H9 (cell line): ENCODE measurements at regions not wholly inside any gene's neighbourhood (a gene's known extent, or its start where the extent isn't known, plus 50 kb on each side); places are given as distances from the start of the nearest gene placed in this dataset.

Source experiments
- DNase-seq: peaks from one replicate; pipeline ENCODE4 v3.0.0-alpha.2; 2017
- H2AFZ ChIP-seq: one replicate; pipeline ENCODE4 v1.6.1; 2013; ENCODE audit warnings: mild to moderate bottlenecking, low read length, control low read depth, moderate library complexity
- H2AK5ac ChIP-seq: 2 replicates; pipeline ENCODE4 v1.6.1; 2013; ENCODE audit warnings: low read length, control low read depth, mixed read lengths; ENCODE audit not compliant: insufficient read length
- H2BK120ac ChIP-seq: one replicate; pipeline ENCODE4 v1.6.1; 2013; ENCODE audit warnings: low read depth, mild to moderate bottlenecking, low read length, control low read depth, inconsistent platforms; ENCODE audit not compliant: poor library complexity, severe bottlenecking
- H2BK12ac ChIP-seq: 2 replicates; pipeline ENCODE4 v1.6.1; 2013; ENCODE audit warnings: low read length, control low read depth, mixed read lengths, low read depth; ENCODE audit not compliant: insufficient read length
- H2BK15ac ChIP-seq: 2 replicates; pipeline ENCODE4 v1.6.1; 2013; ENCODE audit warnings: low read depth, low read length, control low read depth
- H2BK20ac ChIP-seq: one replicate; pipeline ENCODE4 v1.6.1; 2013; ENCODE audit warnings: low read depth, mild to moderate bottlenecking, low read length, control low read depth, inconsistent platforms; ENCODE audit not compliant: poor library complexity, severe bottlenecking
- H2BK5ac ChIP-seq: 2 replicates; pipeline ENCODE4 v1.6.1; 2013; ENCODE audit warnings: low read length, control low read depth, mixed read lengths; ENCODE audit not compliant: insufficient read length
- H3K14ac ChIP-seq: 2 replicates; pipeline ENCODE4 v1.6.1; 2013; ENCODE audit warnings: low read length, control low read depth; ENCODE audit not compliant: insufficient read depth
- H3K18ac ChIP-seq: 2 replicates; pipeline ENCODE4 v1.6.1; 2013; ENCODE audit warnings: low read depth, mild to moderate bottlenecking, mixed read lengths, low read length, control low read depth; ENCODE audit not compliant: insufficient read length
- H3K23ac ChIP-seq: 2 replicates; pipeline ENCODE4 v1.6.1; 2013; ENCODE audit warnings: low read length, control low read depth, mixed read lengths, low read depth; ENCODE audit not compliant: insufficient read length
- H3K23me2 ChIP-seq: 2 replicates; pipeline ENCODE4 v1.6.1; 2013; ENCODE audit warnings: low read depth, mild to moderate bottlenecking, mixed read lengths, low read length, control low read depth; ENCODE audit not compliant: insufficient read length, poor library complexity, severe bottlenecking
- H3K27ac ChIP-seq: 2 replicates; pipeline ENCODE4 v1.5.1; 2013; ENCODE audit warnings: low read length, control low read depth, mixed read lengths, low read depth; ENCODE audit not compliant: insufficient read length
- H3K27me3 ChIP-seq: 2 replicates; pipeline ENCODE4 v1.6.1; 2013; ENCODE audit warnings: low read length, control low read depth, inconsistent platforms; ENCODE audit not compliant: insufficient read depth
- H3K4ac ChIP-seq: 2 replicates; pipeline ENCODE4 v1.6.1; 2013; ENCODE audit warnings: low read depth, mild to moderate bottlenecking, control low read depth, inconsistent platforms, low read length, moderate library complexity
- H3K4me1 ChIP-seq: 2 replicates; pipeline ENCODE4 v1.6.1; 2013; ENCODE audit warnings: low read length, control low read depth, inconsistent platforms; ENCODE audit not compliant: insufficient read depth
- H3K4me2 ChIP-seq: 2 replicates; pipeline ENCODE4 v1.6.1; 2013; ENCODE audit warnings: low read length, control low read depth, mixed read lengths; ENCODE audit not compliant: insufficient read length, insufficient read depth
- H3K56ac ChIP-seq: 2 replicates; pipeline ENCODE4 v1.6.1; 2013; ENCODE audit warnings: low read depth, mild to moderate bottlenecking, mixed read lengths, low read length, control low read depth; ENCODE audit not compliant: insufficient read length
- H3K79me1 ChIP-seq: 2 replicates; pipeline ENCODE4 v1.6.1; 2013; ENCODE audit warnings: low read depth, mild to moderate bottlenecking, moderate library complexity, low read length, control low read depth, inconsistent platforms; ENCODE audit not compliant: insufficient read depth, poor library complexity, severe bottlenecking
- H3K79me2 ChIP-seq: 2 replicates; pipeline ENCODE4 v1.6.1; 2013; ENCODE audit warnings: low read length, control low read depth, inconsistent platforms; ENCODE audit not compliant: insufficient read depth
- H3K9ac ChIP-seq: 2 replicates; pipeline ENCODE4 v1.6.1; 2013; ENCODE audit warnings: low read length, control low read depth, mixed read lengths; ENCODE audit not compliant: insufficient read length; ENCODE audit errors: extremely low read depth
- H3K9me3 ChIP-seq: one replicate; pipeline ENCODE4 v1.6.1; 2013; ENCODE audit warnings: low read depth, low read length, inconsistent platforms; ENCODE audit not compliant: control insufficient read depth
- H3T11ph ChIP-seq: one replicate; pipeline ENCODE4 v1.6.1; 2013; ENCODE audit warnings: mild to moderate bottlenecking, low read length, control low read depth, inconsistent platforms
- H4K20me1 ChIP-seq: one replicate; pipeline ENCODE4 v1.6.1; 2013; ENCODE audit not compliant: control insufficient read depth, insufficient read length, insufficient read depth
- H4K5ac ChIP-seq: 2 replicates; pipeline ENCODE4 v1.6.1; 2013; ENCODE audit warnings: low read depth, mild to moderate bottlenecking, mixed read lengths, low read length, control low read depth; ENCODE audit not compliant: insufficient read length
- H4K8ac ChIP-seq: replicated peaks from 2 replicates; pipeline ENCODE4 v1.6.1; 2013; ENCODE audit warnings: low read length, control low read depth, mixed read lengths, low read depth; ENCODE audit not compliant: insufficient read length
- H4K91ac ChIP-seq: 2 replicates; pipeline ENCODE4 v1.6.1; 2013; ENCODE audit warnings: low read depth, mild to moderate bottlenecking, moderate library complexity, mixed read lengths, low read length, control low read depth; ENCODE audit not compliant: insufficient read length
- H3K27ac Mint-ChIP-seq, 3 experiments: 2 replicates in 2 of 3; 3 replicates in 1 of 3; pipeline ENCODE4 v1.8.0; 2020 to 2021; ENCODE audit warnings: mixed read lengths in 3 of 3, mild to moderate bottlenecking in 1 of 3, moderate library complexity in 1 of 3
- H3K27me3 Mint-ChIP-seq: 2 replicates; pipeline ENCODE4 v1.8.0; 2021; ENCODE audit warnings: low read depth, mild to moderate bottlenecking, moderate library complexity, mixed read lengths
- H3K36me3 Mint-ChIP-seq, 3 experiments: 2 replicates in 2 of 3; 3 replicates in 1 of 3; pipeline ENCODE4 v1.8.0; 2020 to 2021; ENCODE audit warnings: low read depth in 3 of 3, mixed read lengths in 3 of 3; ENCODE audit not compliant: insufficient read depth in 1 of 3
- H3K4me1 Mint-ChIP-seq, 2 experiments: 2 replicates each; pipeline ENCODE4 v1.8.0; 2020; ENCODE audit warnings: mixed read lengths in 2 of 2
- H3K4me3 Mint-ChIP-seq, 2 experiments: 2 replicates in 1 of 2; 3 replicates in 1 of 2; pipeline ENCODE4 v1.8.0; 2020 to 2021; ENCODE audit warnings: mild to moderate bottlenecking in 2 of 2, mixed read lengths in 2 of 2, moderate library complexity in 1 of 2
- H3K9me3 Mint-ChIP-seq, 2 experiments: 2 replicates in 1 of 2; 3 replicates in 1 of 2; pipeline ENCODE4 v1.8.0; 2020; ENCODE audit warnings: mild to moderate bottlenecking in 2 of 2, mixed read lengths in 2 of 2, moderate library complexity in 1 of 2
- WGBS: extraction: QIAGEN DNeasy Blood & Tissue Kit; methylation state at CpG from one replicate; pipeline ENCODE4 v1.1.7; 2013; ENCODE audit warnings: missing lambda C conversion rate, low lambda C conversion rate, mixed read lengths; ENCODE audit not compliant: insufficient read length; ENCODE audit errors: extremely low coverage; 5-methylcytosine and 5-hydroxymethylcytosine counted together
- TF ChIP-seq, protein P1 (sequence below): fragments of 200-600 bp; sonication (generic); conservative IDR thresholded peaks from 3 replicates; pipeline ENCODE4 v1.8.0; 2021; ENCODE audit warnings: antibody characterized with exemption, mild to moderate bottlenecking

GRCh38 chr10:65566906-65567305, 1358.9 kb upstream of the LRRTM3 start:
- Histone ChIP-seq H3K23ac (no peak overlapping the region), H3K27me3 (no peaks in the 10 kb centered on the region), H4K20me1 (no peaks in the 10 kb centered on the region), H3K4me2 (no peak overlapping the region), H3K14ac (no peak overlapping the region), H3K79me1 (no peaks in the 10 kb centered on the region), H3K18ac (no peak overlapping the region), H3K23me2 (peaks cover 5% of the 10 kb centered on the region), H4K91ac (no peak overlapping the region), H4K8ac (no peak overlapping the region), H3K9me3 (no peaks in the 10 kb centered on the region), H4K5ac (no peak overlapping the region), H2BK120ac (no peak overlapping the region), H2BK20ac (no peak overlapping the region), H2BK12ac (no peak overlapping the region), H3K9ac (no peak overlapping the region), H3K56ac (no peak overlapping the region), H2AK5ac (no peak overlapping the region), H3K27ac (no peak overlapping the region), H3T11ph (no peak overlapping the region), H3K79me2 (no peaks in the 10 kb centered on the region; the same call in 1 of the 2 replicates), H2AFZ (no peak overlapping the region), H2BK15ac (no peak overlapping the region), H2BK5ac (no peak overlapping the region), H3K4me1 (no peaks in the 10 kb centered on the region), H3K4ac (no peak overlapping the region)
- TF ChIP-seq, protein P1, sequence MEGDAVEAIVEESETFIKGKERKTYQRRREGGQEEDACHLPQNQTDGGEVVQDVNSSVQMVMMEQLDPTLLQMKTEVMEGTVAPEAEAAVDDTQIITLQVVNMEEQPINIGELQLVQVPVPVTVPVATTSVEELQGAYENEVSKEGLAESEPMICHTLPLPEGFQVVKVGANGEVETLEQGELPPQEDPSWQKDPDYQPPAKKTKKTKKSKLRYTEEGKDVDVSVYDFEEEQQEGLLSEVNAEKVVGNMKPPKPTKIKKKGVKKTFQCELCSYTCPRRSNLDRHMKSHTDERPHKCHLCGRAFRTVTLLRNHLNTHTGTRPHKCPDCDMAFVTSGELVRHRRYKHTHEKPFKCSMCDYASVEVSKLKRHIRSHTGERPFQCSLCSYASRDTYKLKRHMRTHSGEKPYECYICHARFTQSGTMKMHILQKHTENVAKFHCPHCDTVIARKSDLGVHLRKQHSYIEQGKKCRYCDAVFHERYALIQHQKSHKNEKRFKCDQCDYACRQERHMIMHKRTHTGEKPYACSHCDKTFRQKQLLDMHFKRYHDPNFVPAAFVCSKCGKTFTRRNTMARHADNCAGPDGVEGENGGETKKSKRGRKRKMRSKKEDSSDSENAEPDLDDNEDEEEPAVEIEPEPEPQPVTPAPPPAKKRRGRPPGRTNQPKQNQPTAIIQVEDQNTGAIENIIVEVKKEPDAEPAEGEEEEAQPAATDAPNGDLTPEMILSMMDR, result no peak
- Mint-ChIP-seq H3K9me3 (no peaks in the 10 kb centered on the region), H3K27ac (no peak overlapping the region), H3K4me1 (peaks cover 6 to 9% of the 10 kb centered on the region in 2 experiments), H3K36me3 (0 out of 7 replicates have a peak, but pooled peaks cover 0 to under 1% (median 0%) of the 10 kb centered on the region in 3 experiments), H3K4me3 (no peak overlapping the region), H3K27me3 (no peaks in the 10 kb centered on the region)
- no CpG with 5 or more reads among the region's 2 CpGs for WGBS
- DNase-seq, result no peak
